RWPE2 (cell line): ENCODE measurements at regions not wholly inside any gene's neighbourhood (a gene's known extent, or its start where the extent isn't known, plus 50 kb on each side); places are given as distances from the start of the nearest gene placed in this dataset.

Source experiments
- ATAC-seq: fragments of 200-7000 bp; cut with Tn5 transposase; 3 replicates; pipeline ENCODE4 v1.9.1; 2021; ENCODE audit warnings: low read depth
- DNase-seq: peaks from one replicate; pipeline ENCODE4 v3.0.0-alpha.2; 2020; ENCODE audit warnings: low spot score
- H3K27ac ChIP-seq: fragments of 450-650 bp; 2 replicates; pipeline ENCODE4 v1.5.1; 2017; ENCODE audit warnings: mild to moderate bottlenecking; ENCODE audit not compliant: poor library complexity, severe bottlenecking
- H3K27me3 ChIP-seq: fragments of 250-450 bp; sonication (Bioruptor Pico); 2 replicates; pipeline ENCODE4 v1.5.1; 2021; ENCODE audit warnings: mild to moderate bottlenecking, moderate library complexity; ENCODE audit not compliant: insufficient read depth, poor library complexity, severe bottlenecking
- H3K36me3 ChIP-seq: fragments of 250-450 bp; sonication (Bioruptor Pico); 2 replicates; pipeline ENCODE4 v1.5.1; 2020; ENCODE audit warnings: low read depth, mild to moderate bottlenecking, moderate library complexity
- H3K4me1 ChIP-seq: fragments of 250-450 bp; sonication (Bioruptor Pico); 2 replicates; pipeline ENCODE4 v1.5.1; 2021; ENCODE audit warnings: mild to moderate bottlenecking, moderate library complexity; ENCODE audit not compliant: insufficient read depth, poor library complexity, severe bottlenecking
- H3K4me3 ChIP-seq: fragments of 250-450 bp; sonication (Bioruptor Pico); 2 replicates; pipeline ENCODE4 v1.5.1; 2021; ENCODE audit warnings: mild to moderate bottlenecking, moderate library complexity; ENCODE audit not compliant: severe bottlenecking
- H3K9me3 ChIP-seq: fragments of 250-450 bp; sonication (Bioruptor Pico); 2 replicates; pipeline ENCODE4 v1.5.1; 2021; ENCODE audit warnings: mild to moderate bottlenecking, moderate library complexity; ENCODE audit not compliant: severe bottlenecking
- CTCF ChIP-seq: fragments of 450-650 bp; IDR thresholded peaks from one replicate; pipeline ENCODE4 v1.5.1; 2017; ENCODE audit warnings: mild to moderate bottlenecking, moderate library complexity; ENCODE audit not compliant: poor library complexity, severe bottlenecking

- DNase-seq = no peak
- ATAC-seq = no peak
These were observed 206.8 kb upstream of the TPRG1 start for GRCh38 chr3:188964957-188965356.

DNA sequence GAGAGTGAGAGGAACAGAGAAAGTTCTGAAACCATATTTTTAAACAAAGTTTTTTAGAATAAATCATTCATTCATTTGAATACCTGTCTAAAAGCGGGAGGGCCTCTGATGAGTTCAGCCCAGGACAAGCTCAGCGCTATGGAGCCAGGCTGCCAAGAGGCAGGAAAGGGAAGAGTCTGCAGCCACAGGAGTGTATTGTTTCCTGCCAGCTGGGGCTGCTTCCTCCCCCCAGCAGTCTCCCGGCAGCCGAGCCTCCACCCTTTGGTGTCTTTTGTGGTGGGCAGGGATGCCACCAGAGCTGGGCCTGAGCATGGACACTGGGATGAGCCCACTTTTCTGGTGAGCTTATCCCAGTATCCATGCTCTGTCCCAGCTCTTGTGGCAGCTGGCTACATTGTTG, 199.5 kb upstream of the TPRG1 start:
- ATAC-seq (no peak), DNase-seq (no peak)
- Histone ChIP-seq H3K9me3 (no peaks in the 10 kb centered on the region), H3K27me3 (no peaks in the 10 kb centered on the region), H3K27ac (no peak overlapping the region), H3K36me3 (no peaks in the 10 kb centered on the region), H3K4me3 (no peak overlapping the region), H3K4me1 (peaks cover 15% of the 10 kb centered on the region)
- no peak for TF ChIP-seq CTCF

More at GRCh38 chr3:188964957-188965356, 206.8 kb upstream of the TPRG1 start:
- TF ChIP-seq CTCF = no peak
- Histone ChIP-seq H3K9me3 (no peaks in the 10 kb centered on the region), H3K4me3 (no peak overlapping the region), H3K4me1 (no peaks in the 10 kb centered on the region), H3K36me3 (no peaks in the 10 kb centered on the region), H3K27ac (no peak overlapping the region), H3K27me3 (no peaks in the 10 kb centered on the region)

- H3K4me1 ChIP-seq = peaks cover 15% of the 10 kb centered on the region
- DNase-seq (no peak), ATAC-seq (no peak; the same call in 2 of the 3 replicates)
- no peak for TF ChIP-seq CTCF
- no peak overlapping the region for H3K27ac ChIP-seq
- H3K4me3 ChIP-seq = no peak overlapping the region
- H3K36me3 ChIP-seq = no peaks in the 10 kb centered on the region
- H3K9me3 ChIP-seq = no peaks in the 10 kb centered on the region
- H3K27me3 ChIP-seq = no peaks in the 10 kb centered on the region
These were observed 196.7 kb upstream of the TPRG1 start for GRCh38 chr3:188974856-188975599.

GRCh38 chr3:188975600-188976314, 196.0 kb upstream of the TPRG1 start:
- ATAC-seq (peak; percentile 62), DNase-seq (no peak)
- Histone ChIP-seq H3K36me3 (no peaks in the 10 kb centered on the region), H3K27ac (no peak overlapping the region), H3K27me3 (no peaks in the 10 kb centered on the region), H3K4me3 (no peak overlapping the region), H3K4me1 (peaks cover 15% of the 10 kb centered on the region), H3K9me3 (no peaks in the 10 kb centered on the region)
- peak; percentile 10 for TF ChIP-seq CTCF

- Histone ChIP-seq H3K36me3 (no peaks in the 10 kb centered on the region), H3K4me1 (peaks cover 15% of the 10 kb centered on the region), H3K27ac (no peak overlapping the region), H3K4me3 (no peak overlapping the region), H3K9me3 (no peaks in the 10 kb centered on the region), H3K27me3 (no peaks in the 10 kb centered on the region)
- DNase-seq (no peak), ATAC-seq (peak; percentile 68)
- no peak for TF ChIP-seq CTCF
These were observed 195.4 kb upstream of the TPRG1 start for GRCh38 chr3:188976407-188976806.
